Endothelial cell of umbilical vein (primary cell): ENCODE measurements at regions not wholly inside any gene's neighbourhood (a gene's known extent, or its start where the extent isn't known, plus 50 kb on each side); places are given as distances from the start of the nearest gene placed in this dataset.

ENCODE experiments used
- MAX ChIP-seq: IDR thresholded peaks from 2 replicates; pipeline ENCODE4 v1.6.1; 2011; ENCODE audit not compliant: insufficient read depth, insufficient read length
- POLR2AphosphoS5 ChIP-seq: IDR thresholded peaks from 2 replicates; pipeline ENCODE4 v1.6.1; 2012; ENCODE audit warnings: low read depth, mild to moderate bottlenecking, control low read depth, low read length, moderate library complexity; ENCODE audit not compliant: insufficient read depth
- TF ChIP-seq, protein P1 (sequence below), 2 donors: IDR thresholded peaks; 1 replicate in 1 of 2; 2 replicates in 1 of 2; pipeline ENCODE4 v1.5.1; 2011; ENCODE audit warnings: low read length in 2 of 2, mild to moderate bottlenecking in 2 of 2, moderate library complexity in 2 of 2, control low read depth in 1 of 2, inconsistent platforms in 1 of 2, low read depth in 1 of 2; ENCODE audit not compliant: insufficient read depth in 1 of 2; ENCODE audit errors: extremely low read depth in 1 of 2

DNA sequence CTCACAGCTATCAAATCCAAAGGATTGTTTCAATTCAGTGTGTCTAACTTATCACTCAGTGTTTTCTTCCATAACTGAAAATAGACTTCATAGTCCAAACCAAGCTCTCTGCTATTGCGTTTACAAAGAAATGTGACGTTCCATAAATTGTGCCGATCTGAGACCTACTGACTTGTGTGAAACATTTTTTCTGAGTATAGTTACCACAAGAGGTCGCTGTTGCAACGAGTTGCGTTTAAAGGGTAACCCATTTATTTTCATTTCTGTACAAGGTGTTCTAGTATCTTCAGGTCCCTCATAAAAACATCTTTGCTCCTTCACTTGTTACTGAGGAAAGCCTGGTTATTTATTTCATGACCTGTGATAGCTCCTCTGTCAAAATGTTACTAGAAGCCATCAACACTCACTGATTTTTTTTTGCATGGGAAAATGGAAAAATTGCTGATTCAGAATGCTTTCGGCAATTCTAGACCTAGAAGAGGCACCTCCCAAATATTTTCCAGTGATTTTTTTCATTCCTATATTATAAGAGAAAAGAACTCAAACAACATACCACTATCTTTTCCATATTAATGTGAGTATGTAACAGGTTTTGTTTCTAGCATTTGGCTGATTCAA lies 60.9 kb upstream of the OR4E1 start:
- TF ChIP-seq, protein P1, sequence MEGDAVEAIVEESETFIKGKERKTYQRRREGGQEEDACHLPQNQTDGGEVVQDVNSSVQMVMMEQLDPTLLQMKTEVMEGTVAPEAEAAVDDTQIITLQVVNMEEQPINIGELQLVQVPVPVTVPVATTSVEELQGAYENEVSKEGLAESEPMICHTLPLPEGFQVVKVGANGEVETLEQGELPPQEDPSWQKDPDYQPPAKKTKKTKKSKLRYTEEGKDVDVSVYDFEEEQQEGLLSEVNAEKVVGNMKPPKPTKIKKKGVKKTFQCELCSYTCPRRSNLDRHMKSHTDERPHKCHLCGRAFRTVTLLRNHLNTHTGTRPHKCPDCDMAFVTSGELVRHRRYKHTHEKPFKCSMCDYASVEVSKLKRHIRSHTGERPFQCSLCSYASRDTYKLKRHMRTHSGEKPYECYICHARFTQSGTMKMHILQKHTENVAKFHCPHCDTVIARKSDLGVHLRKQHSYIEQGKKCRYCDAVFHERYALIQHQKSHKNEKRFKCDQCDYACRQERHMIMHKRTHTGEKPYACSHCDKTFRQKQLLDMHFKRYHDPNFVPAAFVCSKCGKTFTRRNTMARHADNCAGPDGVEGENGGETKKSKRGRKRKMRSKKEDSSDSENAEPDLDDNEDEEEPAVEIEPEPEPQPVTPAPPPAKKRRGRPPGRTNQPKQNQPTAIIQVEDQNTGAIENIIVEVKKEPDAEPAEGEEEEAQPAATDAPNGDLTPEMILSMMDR (IDR thresholded peaks at IDR 0.05; ENCODE audit: extremely low read depth in 1 of 2, insufficient read depth in 1 of 2, low read depth in 1 of 2, low read length in 2 of 2) = peak; percentile 46 to 64
- TF ChIP-seq POLR2AphosphoS5 = no peak
- no peak for TF ChIP-seq MAX
